Fibroblast of skin of left biceps (primary cell): ENCODE measurements at regions not wholly inside any gene's neighbourhood (a gene's known extent, or its start where the extent isn't known, plus 50 kb on each side); places are given as distances from the start of the nearest gene placed in this dataset.

Experiments
- DNase-seq, 2 experiments: peaks; one replicate each; pipeline ENCODE4 v3.0.0-alpha.2; 2013; ENCODE audit warnings: low read depth in 2 of 2

- DNase-seq: no peak
These were observed 191.8 kb downstream of the TOMM20 start for GRCh38 chr1:234936612-234937389.

GRCh38 chr1:234934611-234935033, 194.0 kb downstream of the TOMM20 start:
- DNase-seq: no peak

GRCh38 chr1:234933475-234933874, 195.2 kb downstream of the TOMM20 start:
- DNase-seq: peak in 1 of 2 experiments; percentile 36

GRCh38 chr1:234932511-234933430, 195.9 kb downstream of the TOMM20 start:
- DNase-seq: no peak

- no peak for DNase-seq
These were observed 196.5 kb downstream of the TOMM20 start for GRCh38 chr1:234932106-234932505.

GRCh38 chr1:234931404-234931973, 197.1 kb downstream of the TOMM20 start:
- no peak for DNase-seq

GRCh38 chr1:234929369-234929768, 199.3 kb downstream of the TOMM20 start:
- DNase-seq: no peak

GRCh38 chr1:234928642-234929041, 200.0 kb downstream of the TOMM20 start:
- no peak for DNase-seq

- no peak for DNase-seq
These were observed 200.5 kb downstream of the TOMM20 start for GRCh38 chr1:234927971-234928640.

GRCh38 chr1:234927312-234927970, 201.2 kb downstream of the TOMM20 start:
- DNase-seq: no peak

- DNase-seq: no peak
These were observed 201.9 kb downstream of the TOMM20 start for GRCh38 chr1:234926559-234927311.

GRCh38 chr1:234926264-234926558, 202.4 kb downstream of the TOMM20 start:
- DNase-seq: no peak

- peak; percentile 99 for DNase-seq
These were observed 203.0 kb downstream of the TOMM20 start for GRCh38 chr1:234925440-234926263.

- no peak for DNase-seq
These were observed 203.9 kb downstream of the TOMM20 start for GRCh38 chr1:234924450-234925355.

- DNase-seq: no peak
These were observed 205.0 kb downstream of the TOMM20 start for GRCh38 chr1:234923626-234924025.

GRCh38 chr1:234922987-234923386, 205.7 kb downstream of the TOMM20 start:
- no peak for DNase-seq

- no peak for DNase-seq
These were observed 207.2 kb downstream of the TOMM20 start for GRCh38 chr1:234921266-234922062.

- DNase-seq: no peak
These were observed 207.8 kb downstream of the TOMM20 start for GRCh38 chr1:234920843-234921140.
